ENCODE measurements at regions not wholly inside any gene's neighbourhood (a gene's known extent, or its start where the extent isn't known, plus 50 kb on each side); places are given as distances from the start of the nearest gene placed in this dataset.
A peak's percentile ranks its signal among the peaks of the same experiment; 100 is the strongest.

DNA sequence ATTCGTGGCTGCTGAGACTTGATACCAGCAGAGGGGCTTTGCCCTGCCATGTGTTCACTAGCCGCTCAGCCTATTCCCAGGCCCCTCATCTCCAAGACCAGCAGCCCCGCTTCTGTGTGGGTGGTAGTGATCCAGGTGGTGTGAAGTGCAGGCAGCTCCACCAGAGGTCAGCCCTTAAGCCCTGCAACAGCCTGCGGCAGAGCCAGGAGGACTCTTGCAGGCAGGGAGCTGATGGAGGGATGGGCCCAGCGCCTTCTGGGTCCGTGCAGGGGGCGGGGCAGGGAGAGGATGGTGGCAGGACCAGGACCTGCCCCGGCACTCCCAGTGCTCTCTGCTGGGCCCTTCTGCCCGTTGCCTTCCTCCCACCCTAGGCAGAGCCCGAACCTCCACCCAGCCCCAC, 162.0 kb downstream of the SH3BP4 start:
- H3K27ac ChIP-seq: no peak overlapping the region
- H3K9me3 ChIP-seq (ENCODE audit: control insufficient read depth, low read length): no peaks in the 10 kb centered on the region
- no peaks in the 10 kb centered on the region for H3K27me3 ChIP-seq (ENCODE audit: control insufficient read depth, insufficient read depth, low read length)
- TF ChIP-seq, protein P1, sequence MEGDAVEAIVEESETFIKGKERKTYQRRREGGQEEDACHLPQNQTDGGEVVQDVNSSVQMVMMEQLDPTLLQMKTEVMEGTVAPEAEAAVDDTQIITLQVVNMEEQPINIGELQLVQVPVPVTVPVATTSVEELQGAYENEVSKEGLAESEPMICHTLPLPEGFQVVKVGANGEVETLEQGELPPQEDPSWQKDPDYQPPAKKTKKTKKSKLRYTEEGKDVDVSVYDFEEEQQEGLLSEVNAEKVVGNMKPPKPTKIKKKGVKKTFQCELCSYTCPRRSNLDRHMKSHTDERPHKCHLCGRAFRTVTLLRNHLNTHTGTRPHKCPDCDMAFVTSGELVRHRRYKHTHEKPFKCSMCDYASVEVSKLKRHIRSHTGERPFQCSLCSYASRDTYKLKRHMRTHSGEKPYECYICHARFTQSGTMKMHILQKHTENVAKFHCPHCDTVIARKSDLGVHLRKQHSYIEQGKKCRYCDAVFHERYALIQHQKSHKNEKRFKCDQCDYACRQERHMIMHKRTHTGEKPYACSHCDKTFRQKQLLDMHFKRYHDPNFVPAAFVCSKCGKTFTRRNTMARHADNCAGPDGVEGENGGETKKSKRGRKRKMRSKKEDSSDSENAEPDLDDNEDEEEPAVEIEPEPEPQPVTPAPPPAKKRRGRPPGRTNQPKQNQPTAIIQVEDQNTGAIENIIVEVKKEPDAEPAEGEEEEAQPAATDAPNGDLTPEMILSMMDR (IDR thresholded peaks at IDR 0.05): no peak
- H3K4me2 ChIP-seq (ENCODE audit: low read length): no peak overlapping the region
- no peak overlapping the region for H3K4me3 ChIP-seq (ENCODE audit: low read depth, low read length)
- H3K4me1 ChIP-seq: no peaks in the 10 kb centered on the region
- H2AFZ ChIP-seq: no peak overlapping the region
- H3K36me3 ChIP-seq (ENCODE audit: control insufficient read depth, insufficient read depth, low read length): no peaks in the 10 kb centered on the region
- no peak overlapping the region for H3K9ac ChIP-seq
- no peaks in the 10 kb centered on the region for H3K79me2 ChIP-seq

DNA sequence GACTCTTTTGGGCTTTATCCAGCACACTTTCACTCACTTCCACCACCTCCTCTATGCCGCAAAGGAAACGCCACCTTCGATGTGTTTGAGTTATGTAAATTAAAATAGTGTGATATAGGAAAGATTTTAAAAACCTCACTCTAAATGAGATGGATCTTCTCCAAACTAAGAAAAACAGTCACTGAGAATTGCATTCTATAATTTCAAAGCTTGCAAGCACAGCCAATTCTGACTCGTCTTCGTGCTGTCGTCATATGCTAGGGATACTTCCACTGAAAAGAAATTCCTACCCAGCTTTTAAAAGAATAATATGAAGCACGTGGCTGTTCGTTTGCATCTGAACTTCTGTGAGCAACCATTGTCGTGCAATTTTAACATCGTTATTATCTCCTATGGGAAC, 162.5 kb downstream of the SH3BP4 start:
- no peak overlapping the region for H3K27ac ChIP-seq
- no peaks in the 10 kb centered on the region for H3K27me3 ChIP-seq (ENCODE audit: control insufficient read depth, insufficient read depth, low read length)
- H3K4me1 ChIP-seq: no peaks in the 10 kb centered on the region
- H2AFZ ChIP-seq: no peak overlapping the region
- no peaks in the 10 kb centered on the region for H3K79me2 ChIP-seq
- H3K4me2 ChIP-seq (ENCODE audit: low read length): no peak overlapping the region
- no peaks in the 10 kb centered on the region for H3K36me3 ChIP-seq (ENCODE audit: control insufficient read depth, insufficient read depth, low read length)
- TF ChIP-seq, protein P1 (IDR thresholded peaks at IDR 0.05): no peak
- H3K9ac ChIP-seq: no peak overlapping the region
- no peak overlapping the region for H3K4me3 ChIP-seq (ENCODE audit: low read depth, low read length)
- no peaks in the 10 kb centered on the region for H3K9me3 ChIP-seq (ENCODE audit: control insufficient read depth, low read length)

DNA sequence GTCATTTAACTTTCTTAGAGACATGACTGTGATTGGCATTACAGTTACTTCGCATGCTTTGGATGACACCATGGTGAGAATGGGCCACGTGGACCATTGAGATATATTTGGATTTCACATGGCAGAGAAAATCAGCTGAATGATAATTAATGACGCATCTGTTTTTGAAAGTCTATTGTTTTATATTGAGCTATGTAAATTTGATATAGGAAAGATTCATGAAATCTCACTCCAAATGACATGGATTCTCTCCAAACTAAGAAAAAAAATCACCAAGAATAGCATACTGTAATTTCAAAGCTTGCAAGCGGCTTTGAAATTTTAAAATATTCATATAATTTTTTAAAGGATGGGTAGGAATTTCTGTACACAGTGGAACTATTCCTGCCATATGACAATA, 163.7 kb downstream of the SH3BP4 start:
- Histone ChIP-seq H3K4me2 (ENCODE audit: low read length) (no peak overlapping the region), H3K36me3 (ENCODE audit: control insufficient read depth, insufficient read depth, low read length) (no peaks in the 10 kb centered on the region), H2AFZ (no peak overlapping the region), H3K4me3 (ENCODE audit: low read depth, low read length) (no peak overlapping the region), H3K9ac (no peak overlapping the region), H3K27me3 (ENCODE audit: control insufficient read depth, insufficient read depth, low read length) (no peaks in the 10 kb centered on the region), H3K9me3 (ENCODE audit: control insufficient read depth, low read length) (no peaks in the 10 kb centered on the region), H3K27ac (no peak overlapping the region), H3K4me1 (no peaks in the 10 kb centered on the region), H3K79me2 (no peaks in the 10 kb centered on the region)
- TF ChIP-seq, protein P1 (IDR thresholded peaks at IDR 0.05): no peak

DNA sequence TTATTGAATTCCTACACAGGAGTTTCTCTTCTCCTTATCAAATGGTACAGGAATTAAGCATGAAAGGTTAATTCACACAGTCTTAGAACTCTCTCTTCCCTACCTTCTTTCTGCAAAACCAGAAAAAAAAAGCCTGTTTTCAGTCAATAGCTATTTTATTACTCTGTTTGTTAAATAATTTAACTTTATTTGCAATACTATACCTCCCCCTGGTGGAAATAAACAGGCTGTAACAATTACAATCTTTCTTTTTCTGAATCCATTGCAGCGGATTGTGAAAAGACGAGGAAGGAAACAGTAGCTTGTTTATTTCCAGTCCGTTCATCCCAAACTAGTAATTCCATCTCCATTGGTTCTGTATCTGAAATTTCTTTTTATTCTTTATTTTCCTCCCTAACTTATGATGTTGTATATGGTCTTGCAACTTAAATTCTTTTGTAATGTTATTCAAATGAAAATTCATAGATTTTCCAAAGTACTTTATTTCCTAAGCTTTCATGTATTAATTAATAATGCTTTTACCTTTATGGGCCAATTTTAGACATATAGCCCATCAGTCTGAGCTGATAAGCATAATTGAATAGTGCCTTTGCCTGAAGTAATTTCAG, 165.2 kb downstream of the SH3BP4 start:
- no peak overlapping the region for H3K9ac ChIP-seq
- no peaks in the 10 kb centered on the region for H3K36me3 ChIP-seq (ENCODE audit: control insufficient read depth, insufficient read depth, low read length)
- H2AFZ ChIP-seq: no peak overlapping the region
- H3K4me3 ChIP-seq (ENCODE audit: low read depth, low read length): no peak overlapping the region
- no peaks in the 10 kb centered on the region for H3K9me3 ChIP-seq (ENCODE audit: control insufficient read depth, low read length)
- no peak overlapping the region for H3K27ac ChIP-seq
- no peaks in the 10 kb centered on the region for H3K27me3 ChIP-seq (ENCODE audit: control insufficient read depth, insufficient read depth, low read length)
- H3K4me2 ChIP-seq (ENCODE audit: low read length): no peak overlapping the region
- TF ChIP-seq, protein P1 (IDR thresholded peaks at IDR 0.05): peak; percentile 69
- H3K79me2 ChIP-seq: no peaks in the 10 kb centered on the region
- no peaks in the 10 kb centered on the region for H3K4me1 ChIP-seq

DNA sequence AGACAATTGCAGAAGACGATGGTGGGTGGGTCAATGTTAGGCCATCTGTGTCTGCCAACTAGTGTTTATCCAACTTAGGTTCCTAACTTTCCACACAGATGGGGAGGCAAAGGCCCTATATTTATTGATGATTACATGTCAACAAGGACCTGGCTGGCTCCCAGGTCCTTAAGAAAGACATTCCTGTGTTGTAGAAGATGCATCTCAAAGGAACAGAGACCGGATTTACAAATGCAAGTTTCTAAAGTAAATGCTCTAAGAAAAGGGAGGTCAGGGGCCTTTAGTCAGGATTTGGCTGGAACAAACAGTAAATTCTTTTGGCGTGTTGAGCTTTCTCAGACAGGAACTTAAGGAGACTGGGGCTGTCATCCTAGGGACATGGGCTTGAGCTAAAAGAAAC, 175.0 kb downstream of the SH3BP4 start:
- Histone ChIP-seq H3K27me3 (ENCODE audit: control insufficient read depth, insufficient read depth, low read length) (no peaks in the 10 kb centered on the region), H3K36me3 (ENCODE audit: control insufficient read depth, insufficient read depth, low read length) (no peaks in the 10 kb centered on the region), H3K4me2 (ENCODE audit: low read length) (no peak overlapping the region), H3K9me3 (ENCODE audit: control insufficient read depth, low read length) (no peaks in the 10 kb centered on the region), H3K4me3 (ENCODE audit: low read depth, low read length) (no peak overlapping the region), H3K4me1 (no peaks in the 10 kb centered on the region), H3K79me2 (no peaks in the 10 kb centered on the region), H3K27ac (no peak overlapping the region), H3K9ac (no peak overlapping the region), H2AFZ (no peak overlapping the region)
- TF ChIP-seq, protein P1 (IDR thresholded peaks at IDR 0.05): no peak
